ENCODE measurements at regions not wholly inside any gene's neighbourhood (a gene's known extent, or its start where the extent isn't known, plus 50 kb on each side); places are given as distances from the start of the nearest gene placed in this dataset.

DNA sequence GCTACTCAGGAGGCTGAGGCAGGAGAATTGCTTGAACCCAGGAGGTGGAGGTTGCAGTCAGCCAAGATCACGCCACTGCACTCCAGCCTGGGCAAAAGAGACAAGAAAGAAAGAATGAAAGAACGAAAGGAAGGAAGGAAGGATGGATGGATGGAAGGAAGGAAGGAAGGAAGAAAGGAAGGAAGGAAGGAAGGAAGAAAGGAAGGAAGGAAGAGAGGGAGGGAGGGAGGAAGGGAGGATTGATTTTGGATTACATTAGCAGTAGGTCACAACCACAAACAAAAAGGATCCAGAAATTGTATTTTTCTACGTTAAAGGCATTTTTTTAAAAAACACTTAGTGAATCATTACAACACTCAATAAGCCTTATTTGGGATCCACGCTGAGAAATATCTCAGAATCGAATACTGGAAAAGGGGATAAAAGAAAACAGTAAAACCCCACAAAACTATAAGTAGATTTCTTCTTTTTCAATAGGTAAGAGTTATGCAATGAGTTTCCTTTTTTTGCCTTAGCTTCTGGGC is 136.9 kb upstream of the FREM1 start:
- H3K27me3 ChIP-seq (ENCODE audit: low read length) = no peaks in the 10 kb centered on the region
- H3K79me2 ChIP-seq (ENCODE audit: insufficient read depth, low read length) = no peaks in the 10 kb centered on the region
- H2AFZ ChIP-seq (ENCODE audit: low read depth, low read length, severe bottlenecking) = no peak overlapping the region
- H4K20me1 ChIP-seq (ENCODE audit: low read depth, low read length) = no peaks in the 10 kb centered on the region
- no peaks in the 10 kb centered on the region for H3K9me2 ChIP-seq (replicated peaks; ENCODE audit: insufficient read depth, low read length)
- H3K27ac ChIP-seq (ENCODE audit: low read depth, low read length) = no peak overlapping the region
- no peak overlapping the region for H3K9ac ChIP-seq (ENCODE audit: low read length)
- no peaks in the 10 kb centered on the region for H3K9me3 ChIP-seq (ENCODE audit: insufficient read depth, low read length)
- no peak for TF ChIP-seq EZH2phosphoT487 (conservative IDR thresholded peaks at IDR 0.05; ENCODE audit: low read length)
- TF ChIP-seq, protein P1, sequence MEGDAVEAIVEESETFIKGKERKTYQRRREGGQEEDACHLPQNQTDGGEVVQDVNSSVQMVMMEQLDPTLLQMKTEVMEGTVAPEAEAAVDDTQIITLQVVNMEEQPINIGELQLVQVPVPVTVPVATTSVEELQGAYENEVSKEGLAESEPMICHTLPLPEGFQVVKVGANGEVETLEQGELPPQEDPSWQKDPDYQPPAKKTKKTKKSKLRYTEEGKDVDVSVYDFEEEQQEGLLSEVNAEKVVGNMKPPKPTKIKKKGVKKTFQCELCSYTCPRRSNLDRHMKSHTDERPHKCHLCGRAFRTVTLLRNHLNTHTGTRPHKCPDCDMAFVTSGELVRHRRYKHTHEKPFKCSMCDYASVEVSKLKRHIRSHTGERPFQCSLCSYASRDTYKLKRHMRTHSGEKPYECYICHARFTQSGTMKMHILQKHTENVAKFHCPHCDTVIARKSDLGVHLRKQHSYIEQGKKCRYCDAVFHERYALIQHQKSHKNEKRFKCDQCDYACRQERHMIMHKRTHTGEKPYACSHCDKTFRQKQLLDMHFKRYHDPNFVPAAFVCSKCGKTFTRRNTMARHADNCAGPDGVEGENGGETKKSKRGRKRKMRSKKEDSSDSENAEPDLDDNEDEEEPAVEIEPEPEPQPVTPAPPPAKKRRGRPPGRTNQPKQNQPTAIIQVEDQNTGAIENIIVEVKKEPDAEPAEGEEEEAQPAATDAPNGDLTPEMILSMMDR (IDR thresholded peaks at IDR 0.05; ENCODE audit: insufficient read depth, low read length, poor library complexity, severe bottlenecking) = no peak
- no peaks in the 10 kb centered on the region for H3K36me3 ChIP-seq (ENCODE audit: low read length)
- no peaks in the 10 kb centered on the region for H3F3A ChIP-seq (ENCODE audit: insufficient read depth)
- H3K4me3 ChIP-seq (ENCODE audit: insufficient read depth, low read length, poor library complexity, severe bottlenecking) = no peak overlapping the region
- no peak overlapping the region for H3K4me2 ChIP-seq (ENCODE audit: low read depth, low read length, poor library complexity, severe bottlenecking)

DNA sequence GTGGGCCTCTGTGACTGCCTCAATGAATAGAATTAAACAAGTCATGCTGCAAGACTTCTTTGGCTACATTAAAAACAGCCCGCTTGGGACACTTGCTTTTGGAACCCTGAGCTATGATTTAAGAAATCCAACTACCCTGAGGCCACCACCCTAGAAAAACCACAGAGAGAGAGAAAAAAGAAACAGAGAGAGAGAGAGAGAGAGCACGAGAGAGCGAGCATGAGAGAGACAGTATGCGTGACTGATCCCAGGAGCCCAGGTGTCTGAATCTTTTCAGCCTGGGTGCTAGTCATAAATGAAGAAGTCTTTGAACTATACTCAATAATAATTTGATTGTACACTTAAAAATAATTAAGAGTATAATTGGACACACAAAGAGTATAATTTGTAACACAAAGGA is 123.1 kb upstream of the FREM1 start:
- H3F3A ChIP-seq (ENCODE audit: insufficient read depth) = no peaks in the 10 kb centered on the region
- H3K4me2 ChIP-seq (ENCODE audit: low read depth, low read length, poor library complexity, severe bottlenecking) = no peak overlapping the region
- H3K9me3 ChIP-seq (ENCODE audit: insufficient read depth, low read length) = no peaks in the 10 kb centered on the region
- no peaks in the 10 kb centered on the region for H4K20me1 ChIP-seq (ENCODE audit: low read depth, low read length)
- peaks cover 2% of the 10 kb centered on the region; the same call in 1 of the 2 replicates for H3K27me3 ChIP-seq (ENCODE audit: low read length)
- TF ChIP-seq, protein P1 (IDR thresholded peaks at IDR 0.05; ENCODE audit: insufficient read depth, low read length, poor library complexity, severe bottlenecking) = no peak
- no peak for TF ChIP-seq EZH2phosphoT487 (conservative IDR thresholded peaks at IDR 0.05; ENCODE audit: low read length)
- no peak overlapping the region for H2AFZ ChIP-seq (ENCODE audit: low read depth, low read length, severe bottlenecking)
- H3K79me2 ChIP-seq (ENCODE audit: insufficient read depth, low read length) = no peaks in the 10 kb centered on the region
- no peaks in the 10 kb centered on the region for H3K9me2 ChIP-seq (replicated peaks; ENCODE audit: insufficient read depth, low read length)
- no peak overlapping the region for H3K27ac ChIP-seq (ENCODE audit: low read depth, low read length)
- no peak overlapping the region for H3K9ac ChIP-seq (ENCODE audit: low read length)
- no peaks in the 10 kb centered on the region for H3K36me3 ChIP-seq (ENCODE audit: low read length)
- no peak overlapping the region for H3K4me3 ChIP-seq (ENCODE audit: insufficient read depth, low read length, poor library complexity, severe bottlenecking)

DNA sequence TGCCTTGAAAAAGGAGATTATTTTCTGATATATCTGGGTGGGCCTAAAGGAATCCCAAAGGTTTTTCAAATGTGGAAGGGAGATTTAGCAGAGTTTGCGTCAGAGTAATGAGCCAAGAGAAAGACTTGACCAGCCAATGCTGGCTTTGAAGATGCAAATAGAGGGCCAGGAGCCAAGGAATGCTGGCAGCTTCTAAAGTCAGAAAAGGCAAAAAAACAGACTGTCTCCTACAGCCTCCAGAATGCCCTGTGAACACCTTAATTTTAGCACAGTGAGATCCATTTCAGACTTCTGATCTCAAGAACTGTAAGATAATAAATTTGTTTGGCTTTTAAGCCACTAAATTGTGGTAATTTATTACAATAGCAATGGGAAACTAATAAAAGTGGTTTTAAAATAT is 122.6 kb upstream of the FREM1 start:
- Histone ChIP-seq H4K20me1 (ENCODE audit: low read depth, low read length) (no peaks in the 10 kb centered on the region), H2AFZ (ENCODE audit: low read depth, low read length, severe bottlenecking) (no peak overlapping the region), H3K4me3 (ENCODE audit: insufficient read depth, low read length, poor library complexity, severe bottlenecking) (no peak overlapping the region), H3K9ac (ENCODE audit: low read length) (no peak overlapping the region), H3K27ac (ENCODE audit: low read depth, low read length) (no peak overlapping the region), H3K9me3 (ENCODE audit: insufficient read depth, low read length) (no peaks in the 10 kb centered on the region), H3K9me2 (replicated peaks; ENCODE audit: insufficient read depth, low read length) (no peaks in the 10 kb centered on the region), H3F3A (ENCODE audit: insufficient read depth) (no peaks in the 10 kb centered on the region), H3K4me2 (ENCODE audit: low read depth, low read length, poor library complexity, severe bottlenecking) (no peak overlapping the region), H3K36me3 (ENCODE audit: low read length) (no peaks in the 10 kb centered on the region), H3K27me3 (ENCODE audit: low read length) (peaks cover 2% of the 10 kb centered on the region; the same call in 1 of the 2 replicates), H3K79me2 (ENCODE audit: insufficient read depth, low read length) (no peaks in the 10 kb centered on the region)
- no peak for TF ChIP-seq EZH2phosphoT487 (conservative IDR thresholded peaks at IDR 0.05; ENCODE audit: low read length)
- TF ChIP-seq, protein P1 (IDR thresholded peaks at IDR 0.05; ENCODE audit: insufficient read depth, low read length, poor library complexity, severe bottlenecking) = no peak

Measured in SU-DHL-6 (cell line).